Osteoblast (primary cell): ENCODE measurements at regions not wholly inside any gene's neighbourhood (a gene's known extent, or its start where the extent isn't known, plus 50 kb on each side); places are given as distances from the start of the nearest gene placed in this dataset. TPM values are rescaled to one million over a fixed set of nuclear protein-coding genes. Genes with fewer than 3 reads are reported as not detected.
A peak's percentile ranks its signal among the peaks of the same experiment; 100 is the strongest.

Experiments used
- DNase-seq: peaks from one replicate; pipeline ENCODE4 v3.0.0; 2011; ENCODE audit warnings: low spot score, mixed read lengths; ENCODE audit not compliant: insufficient read length; ENCODE audit errors: missing footprints
- H2AFZ ChIP-seq: 2 replicates; pipeline ENCODE4 v1.6.0; 2011; ENCODE audit warnings: mild to moderate bottlenecking, low read length
- H3K27ac ChIP-seq: 2 replicates; pipeline ENCODE4 v1.5.1; 2011; ENCODE audit warnings: mild to moderate bottlenecking, low read depth, low read length, moderate library complexity
- H3K27me3 ChIP-seq: 2 replicates; pipeline ENCODE4 v1.6.0; 2012; ENCODE audit warnings: mild to moderate bottlenecking, control low read depth, inconsistent platforms, low read length, moderate library complexity; ENCODE audit not compliant: insufficient read depth
- H3K36me3 ChIP-seq: 2 replicates; pipeline ENCODE4 v1.5.1; 2011; ENCODE audit warnings: mild to moderate bottlenecking, low read length, control low read depth, moderate library complexity; ENCODE audit not compliant: insufficient read depth
- H3K4me1 ChIP-seq: 2 replicates; pipeline ENCODE4 v1.5.1; 2011; ENCODE audit warnings: mild to moderate bottlenecking, low read length, control low read depth, moderate library complexity; ENCODE audit not compliant: insufficient read depth
- H3K4me2 ChIP-seq: 2 replicates; pipeline ENCODE4 v1.6.0; 2011; ENCODE audit warnings: mild to moderate bottlenecking, low read length; ENCODE audit not compliant: insufficient read depth
- H3K4me3 ChIP-seq: fragments of 200-600 bp; sonication (generic); 3 replicates; pipeline ENCODE4 v1.5.1; 2012; ENCODE audit warnings: mild to moderate bottlenecking, low read length, inconsistent platforms; ENCODE audit not compliant: insufficient read depth
- H3K79me2 ChIP-seq: 2 replicates; pipeline ENCODE4 v1.6.0; 2012; ENCODE audit warnings: mild to moderate bottlenecking, low read length, control low read depth, inconsistent platforms; ENCODE audit not compliant: insufficient read depth
- H3K9me3 ChIP-seq: 2 replicates; pipeline ENCODE4 v1.5.1; 2011; ENCODE audit warnings: low read depth, low read length, control low read depth
- H4K20me1 ChIP-seq: 2 replicates; pipeline ENCODE4 v1.6.0; 2012; ENCODE audit warnings: mild to moderate bottlenecking, low read length, control low read depth; ENCODE audit not compliant: insufficient read depth
- CTCF ChIP-seq: IDR thresholded peaks from 2 replicates; pipeline ENCODE4 v1.5.1; 2011; ENCODE audit warnings: mild to moderate bottlenecking, low read depth, low read length, moderate library complexity; ENCODE audit errors: extremely low read depth
- small RNA-seq: library from RNA; depleted of rRNA; stranded (forward); fragments of <200 nt; gene quantifications from one replicate; pipeline ENCODE3, GENCODE V24; 2012

GRCh38 chr2:9790702-9791225 lies 52.5 kb upstream of the TAF1B start:
- H4K20me1 ChIP-seq = no peaks in the 10 kb centered on the region
- H3K27ac ChIP-seq = no peak overlapping the region
- no peaks in the 10 kb centered on the region for H3K4me1 ChIP-seq
- H3K4me3 ChIP-seq = no peak overlapping the region
- H3K27me3 ChIP-seq = no peaks in the 10 kb centered on the region
- no peaks in the 10 kb centered on the region for H3K36me3 ChIP-seq
- H3K79me2 ChIP-seq = no peaks in the 10 kb centered on the region
- peaks cover 4% of the 10 kb centered on the region for H3K9me3 ChIP-seq
- no peak for TF ChIP-seq CTCF
- DNase-seq = peak; percentile 34
- H2AFZ ChIP-seq = no peak overlapping the region
- H3K4me2 ChIP-seq = no peak overlapping the region

GRCh38 chr2:9791711-9792110 lies 51.6 kb upstream of the TAF1B start:
- H3K27ac ChIP-seq = no peak overlapping the region
- no peak overlapping the region for H3K4me2 ChIP-seq
- H3K27me3 ChIP-seq = no peaks in the 10 kb centered on the region
- DNase-seq = peak; percentile 46
- H3K4me3 ChIP-seq = no peak overlapping the region
- peaks cover 4% of the 10 kb centered on the region for H3K9me3 ChIP-seq
- H3K79me2 ChIP-seq = no peaks in the 10 kb centered on the region
- H4K20me1 ChIP-seq = no peaks in the 10 kb centered on the region
- H3K36me3 ChIP-seq = no peaks in the 10 kb centered on the region
- no peaks in the 10 kb centered on the region for H3K4me1 ChIP-seq
- TF ChIP-seq CTCF = no peak
- no peak overlapping the region for H2AFZ ChIP-seq

- Histone ChIP-seq H3K9me3 (peaks cover under 1% of the 10 kb centered on the region), H3K4me3 (no peak overlapping the region), H3K79me2 (no peaks in the 10 kb centered on the region), H4K20me1 (no peaks in the 10 kb centered on the region), H2AFZ (no peak overlapping the region), H3K4me2 (no peak overlapping the region), H3K27ac (no peak overlapping the region), H3K36me3 (no peaks in the 10 kb centered on the region), H3K4me1 (no peaks in the 10 kb centered on the region), H3K27me3 (no peaks in the 10 kb centered on the region)
- no peak for DNase-seq
- no peak for TF ChIP-seq CTCF
These were observed 49.9 kb upstream of the TAF1B start for GRCh38 chr2:9793156-9793917.

Small RNAs in the stretch of these regions (small RNA-seq; reads per million reads assigned to genes)
- gene AC082651.2 = not detected
- not detected for gene RNU4-73P
